ENCODE measurements at regions not wholly inside any gene's neighbourhood (a gene's known extent, or its start where the extent isn't known, plus 50 kb on each side); places are given as distances from the start of the nearest gene placed in this dataset.
"Not testable (repeated sequence)": the region's sequence is repeated elsewhere in the genome, so short reads cannot be mapped to it uniquely, and the experiment has no call there.

DNA sequence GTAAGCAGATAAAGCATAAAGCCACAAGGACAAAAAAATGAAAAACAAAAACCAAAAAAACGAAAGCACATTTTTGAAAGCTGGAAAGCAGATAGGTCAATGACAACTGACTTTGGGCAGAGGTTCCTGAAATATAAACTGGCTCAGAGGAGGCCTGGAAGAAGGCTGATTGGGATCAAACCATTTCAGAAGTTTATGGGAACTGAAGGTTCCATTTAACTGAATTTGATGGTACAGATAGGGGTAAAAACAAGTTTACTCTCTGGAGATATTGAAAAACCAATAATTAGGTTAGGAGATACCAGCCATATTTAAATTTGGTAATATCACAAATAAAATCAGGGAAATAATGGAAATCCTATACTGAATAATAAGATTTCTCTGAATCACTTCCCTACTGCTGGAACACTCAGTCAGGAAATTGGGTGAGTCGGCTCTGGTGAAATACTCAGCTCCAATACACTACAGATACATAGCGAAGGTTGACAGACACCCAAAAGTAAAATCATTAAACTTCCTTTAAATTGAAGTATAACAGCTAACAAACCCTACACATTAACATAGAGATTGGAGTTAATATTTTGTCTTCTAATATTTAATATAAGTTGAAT lies 1584.3 kb downstream of the STIM2 start:
- no peak for DNase-seq

DNA sequence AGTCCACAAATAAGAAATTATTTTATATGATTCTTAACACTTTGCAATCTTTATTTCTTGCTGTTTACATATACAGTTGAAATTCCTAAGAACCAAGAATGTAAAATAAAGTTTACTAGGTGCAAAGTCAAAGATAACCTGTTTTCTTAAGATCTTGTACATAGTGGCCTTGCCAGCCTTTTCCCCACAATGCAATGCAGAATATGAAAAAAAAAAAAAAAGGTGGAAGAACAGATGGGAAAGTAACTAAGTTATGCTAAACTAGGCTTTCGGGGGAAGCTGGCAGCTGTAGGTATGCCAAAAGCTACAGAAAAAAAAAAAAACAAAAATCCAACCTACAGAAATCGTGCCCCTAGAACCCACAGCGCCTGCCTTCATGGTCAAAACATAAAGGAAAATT lies 1588.4 kb downstream of the STIM2 start:
- no peak for DNase-seq

DNA sequence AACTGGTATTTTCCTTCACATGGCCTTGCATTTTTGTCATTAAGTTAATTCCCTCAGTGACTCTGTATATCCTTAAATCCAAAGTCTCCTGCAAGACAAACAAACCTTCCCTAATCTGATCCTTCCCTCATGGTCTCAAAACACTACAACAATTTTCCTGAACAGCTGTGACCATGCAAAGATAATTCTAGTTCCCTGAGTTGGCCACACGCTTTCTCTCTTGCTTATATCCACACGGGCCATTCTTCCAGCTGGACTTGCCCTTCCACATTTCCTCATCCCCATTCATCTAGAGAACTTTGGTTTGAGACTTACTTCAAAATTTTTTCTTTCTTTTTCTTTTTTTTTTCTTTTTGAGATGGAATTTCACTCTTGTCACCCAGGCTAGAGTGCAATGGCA lies 1590.7 kb downstream of the STIM2 start:
- DNase-seq, result no peak

DNA sequence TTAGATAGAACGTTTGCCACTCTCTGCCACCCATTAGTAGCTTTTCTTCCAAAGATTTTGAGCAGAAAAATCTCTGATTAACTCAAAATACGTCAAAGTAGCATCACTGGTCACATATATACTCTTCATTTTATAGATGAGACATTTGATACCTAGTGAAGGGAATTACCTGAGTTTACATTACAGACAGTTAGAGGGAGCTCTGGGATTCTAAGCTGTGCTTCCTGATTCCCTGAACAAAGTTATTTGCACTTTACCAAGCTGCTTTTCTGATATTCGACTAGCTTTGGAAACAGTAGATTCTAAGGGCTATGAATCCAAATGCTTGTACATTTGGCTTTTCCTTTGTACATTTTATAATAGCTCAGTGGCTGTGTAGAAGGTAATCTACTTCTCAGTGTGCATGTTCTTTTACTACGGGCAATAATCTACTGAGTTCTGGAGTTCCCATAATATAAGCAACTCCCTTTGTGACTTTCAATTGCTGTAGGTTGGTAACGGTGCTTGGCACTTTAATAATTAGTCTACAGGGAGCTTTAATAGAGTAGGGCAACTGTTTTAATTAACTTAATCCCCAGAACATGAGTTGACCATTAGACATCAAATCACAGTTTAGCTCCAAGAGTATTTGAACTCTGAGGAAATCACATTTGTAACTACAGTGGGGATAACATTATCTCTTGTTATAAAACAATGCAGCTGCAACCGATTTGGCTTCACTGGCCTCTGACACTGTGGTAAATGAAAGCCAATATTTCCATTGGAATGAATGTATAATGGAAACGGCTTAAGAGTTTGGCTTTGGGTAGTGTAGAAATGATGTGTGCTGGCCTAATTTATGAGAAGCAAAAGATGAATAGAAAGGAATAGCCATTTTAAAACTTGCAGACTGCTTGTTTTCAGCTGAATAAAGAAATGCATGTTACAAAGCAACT lies 1602.4 kb downstream of the STIM2 start:
- DNase-seq, result no peak

DNA sequence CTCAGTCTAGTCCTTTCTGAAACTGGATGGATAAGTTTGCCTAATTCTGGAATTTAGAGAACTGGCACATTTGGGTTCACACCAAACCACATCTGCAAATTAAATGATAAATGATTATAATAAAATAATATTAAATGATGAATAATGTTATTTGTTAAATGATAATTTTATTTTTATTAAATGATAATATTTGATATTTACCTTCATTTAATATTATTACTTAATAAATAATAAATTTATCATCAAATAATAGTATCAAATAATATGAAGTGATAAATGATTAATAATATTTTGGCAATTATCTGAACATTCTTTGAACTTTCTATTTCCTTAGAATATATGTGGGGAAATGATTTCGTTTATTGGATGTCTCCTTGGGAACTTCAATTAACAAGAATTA lies 1604.2 kb downstream of the STIM2 start:
- DNase-seq, result no peak

DNA sequence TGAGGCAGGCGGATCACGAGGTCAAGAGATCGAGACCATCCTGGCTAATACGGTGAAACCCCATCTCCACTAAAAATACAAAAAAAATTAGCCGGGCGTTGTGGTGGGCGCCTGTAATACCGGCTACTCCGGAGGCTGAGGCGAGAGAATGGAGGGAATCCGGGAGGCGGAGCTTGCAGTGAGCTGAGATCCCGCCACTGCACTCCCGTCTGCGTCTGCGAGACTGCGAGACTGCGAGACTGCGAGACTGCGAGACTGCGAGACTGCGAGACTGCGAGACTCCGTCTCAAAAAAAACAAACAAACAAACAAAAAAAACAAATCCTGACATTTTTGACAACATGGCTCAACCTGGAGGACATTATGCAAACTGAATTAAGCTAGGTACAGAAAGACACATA lies 1606.2 kb downstream of the STIM2 start:
- not testable (repeated sequence) for DNase-seq

DNA sequence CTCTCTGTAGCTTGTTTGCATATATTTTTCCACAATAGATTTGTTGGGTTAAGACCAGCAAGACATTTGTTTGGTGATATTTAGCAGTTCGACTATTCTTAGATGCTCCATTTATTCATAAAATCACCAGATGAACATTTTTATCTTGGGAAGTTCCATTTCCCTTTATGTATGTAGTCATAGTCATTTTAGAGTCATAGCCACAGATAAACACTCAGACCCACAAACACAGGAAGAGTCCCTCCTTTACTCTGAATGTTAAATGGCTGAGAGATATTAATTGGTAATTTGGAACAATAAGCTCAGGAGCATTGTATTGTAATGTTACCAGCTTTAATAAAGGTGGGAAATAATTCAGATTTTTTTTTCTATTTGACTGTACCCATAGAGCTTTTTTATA lies 1608.7 kb downstream of the STIM2 start:
- no peak for DNase-seq

DNA sequence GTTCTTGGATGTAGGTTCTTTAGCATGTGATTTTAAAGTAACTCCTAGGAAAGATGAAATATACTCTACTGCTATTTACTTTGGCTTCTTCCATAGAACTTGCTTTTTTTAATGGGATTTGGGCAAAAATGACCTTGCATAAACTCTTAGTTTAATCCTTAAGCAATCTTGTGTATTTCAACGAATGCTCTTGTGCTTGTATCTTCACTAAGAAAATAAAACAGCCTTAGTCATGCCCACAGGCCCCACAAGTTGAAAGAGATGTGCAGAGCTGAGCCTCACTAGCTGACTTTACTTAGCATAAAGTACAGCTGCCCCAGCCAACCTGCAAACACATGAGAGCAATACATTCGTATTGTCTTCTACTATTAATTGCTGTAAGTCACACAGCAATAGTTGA lies 1609.2 kb downstream of the STIM2 start:
- DNase-seq, result no peak

DNA sequence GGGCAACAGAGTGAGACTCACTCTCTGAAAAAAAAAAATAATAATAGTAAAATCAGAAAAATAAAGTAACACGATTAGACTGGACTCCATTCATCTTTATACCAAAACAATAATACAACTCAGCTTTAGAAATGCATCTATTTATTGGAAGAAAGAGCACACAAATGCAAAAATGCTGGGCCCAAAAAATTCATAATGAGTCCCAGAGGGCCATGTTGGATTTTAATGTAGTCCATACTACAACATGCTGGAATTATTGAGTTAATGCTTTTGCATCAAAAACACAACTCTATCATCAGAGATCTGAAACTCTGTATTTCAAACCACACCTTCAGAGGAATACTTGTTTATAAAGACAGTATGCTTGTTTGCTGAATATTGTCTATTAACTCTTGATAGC lies 1614.7 kb downstream of the STIM2 start:
- no peak for DNase-seq

DNA sequence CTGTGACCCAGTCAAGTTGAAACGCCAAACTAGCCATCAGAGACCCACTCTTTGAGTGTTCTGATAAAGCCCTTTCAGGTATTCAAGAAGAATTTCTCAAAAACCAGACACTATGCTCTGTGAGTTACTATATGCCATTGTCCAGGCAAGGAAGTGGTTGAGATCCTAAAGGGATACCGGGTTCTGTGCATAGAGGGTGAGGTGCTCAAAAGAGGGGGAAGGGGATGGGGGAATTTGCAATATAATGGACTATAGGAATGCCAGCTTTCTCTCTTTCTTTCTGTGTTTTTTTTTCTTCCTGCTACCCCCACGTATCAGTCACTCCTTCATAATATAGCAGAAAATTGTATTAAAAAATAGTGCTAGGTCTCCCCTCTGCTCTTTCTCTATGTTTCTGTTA lies 1619.0 kb downstream of the STIM2 start:
- no peak for DNase-seq

DNA sequence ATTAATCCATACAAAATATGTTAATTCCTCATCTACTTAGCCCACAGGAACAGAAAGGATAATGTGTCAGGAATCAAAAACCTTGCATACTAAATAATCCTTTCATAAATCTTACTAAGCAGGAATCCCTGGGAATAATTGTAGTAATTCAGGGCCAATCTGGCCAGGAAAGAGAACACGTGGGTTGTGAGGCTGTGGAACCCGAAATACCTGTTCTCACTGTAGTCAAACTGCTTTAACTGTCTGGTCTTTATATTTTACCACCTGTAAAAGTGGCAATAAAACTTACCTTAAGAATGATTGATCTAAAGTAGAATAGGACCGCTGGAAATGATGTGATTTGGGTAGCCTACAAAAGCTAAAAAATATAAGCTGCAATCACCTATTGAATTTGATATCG lies 1620.9 kb downstream of the STIM2 start:
- no peak for DNase-seq

DNA sequence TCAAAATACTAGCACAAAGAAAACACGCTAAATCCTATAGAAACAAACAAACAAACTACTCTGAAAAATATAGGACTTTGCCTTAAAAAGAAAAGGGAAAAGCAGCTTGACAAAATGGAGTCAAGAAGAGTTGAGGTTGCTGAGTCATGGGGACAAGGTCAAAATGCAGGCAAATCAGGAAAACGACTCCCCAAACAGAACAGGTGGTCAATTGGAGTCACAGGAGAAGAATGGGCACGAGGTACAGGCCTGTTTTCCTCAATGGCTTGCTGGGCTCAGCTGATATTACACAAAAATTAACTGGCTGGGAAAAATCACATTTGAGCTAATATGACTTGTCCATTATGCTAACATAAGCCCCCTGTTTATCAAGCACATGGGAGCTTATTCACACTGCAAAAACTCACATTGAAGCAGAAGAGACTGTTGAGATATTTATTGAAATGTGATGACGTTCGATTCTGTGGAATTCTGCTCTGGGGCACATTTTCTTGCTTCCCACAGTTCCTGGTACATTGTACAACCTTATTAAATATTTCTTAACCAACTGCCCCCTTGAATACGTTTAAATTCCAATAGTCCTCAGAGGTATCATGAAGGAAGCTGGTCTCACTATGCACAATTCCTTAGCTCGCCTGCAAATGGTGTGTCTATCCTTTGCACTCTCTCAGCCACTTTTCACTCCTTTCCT lies 1622.1 kb downstream of the STIM2 start:
- no peak for DNase-seq

DNA sequence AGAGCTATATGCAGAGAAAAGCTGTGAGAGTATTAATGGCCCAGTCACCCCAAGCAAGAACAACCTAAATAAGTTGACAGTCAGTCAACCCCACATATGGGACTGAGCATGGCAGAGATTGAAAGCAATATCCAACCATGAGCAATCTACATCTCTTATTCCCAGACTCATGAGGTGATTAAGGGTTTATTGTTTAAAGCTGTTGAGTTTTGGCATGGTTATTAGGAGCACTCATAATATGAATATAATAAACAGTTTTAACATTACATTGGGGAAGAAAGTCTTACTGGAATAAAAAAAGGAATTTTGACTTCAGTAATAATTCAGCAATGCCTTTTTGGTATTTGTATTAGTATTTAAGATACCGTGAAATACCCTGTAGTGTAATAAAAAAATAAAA lies 1627.4 kb downstream of the STIM2 start:
- no peak for DNase-seq

DNA sequence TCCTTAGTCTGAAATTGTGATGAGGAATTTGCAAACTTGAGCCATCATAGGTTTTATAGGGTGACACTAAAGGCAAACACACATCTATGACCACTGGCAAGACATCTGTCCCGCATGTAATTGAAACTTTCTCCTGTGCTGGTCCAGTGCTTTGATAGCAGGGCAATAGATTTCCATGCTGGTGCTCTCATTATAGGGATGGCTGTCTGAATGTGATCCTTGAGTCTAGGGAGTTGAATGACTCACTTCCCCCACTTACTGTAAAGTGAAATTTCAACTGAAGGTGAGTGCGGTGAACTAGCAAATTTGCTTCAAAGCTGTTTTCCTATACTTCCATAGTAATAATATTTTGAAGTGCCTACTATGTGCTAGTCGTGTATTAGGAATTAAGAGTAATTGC lies 1630.0 kb downstream of the STIM2 start:
- DNase-seq, result no peak

DNA sequence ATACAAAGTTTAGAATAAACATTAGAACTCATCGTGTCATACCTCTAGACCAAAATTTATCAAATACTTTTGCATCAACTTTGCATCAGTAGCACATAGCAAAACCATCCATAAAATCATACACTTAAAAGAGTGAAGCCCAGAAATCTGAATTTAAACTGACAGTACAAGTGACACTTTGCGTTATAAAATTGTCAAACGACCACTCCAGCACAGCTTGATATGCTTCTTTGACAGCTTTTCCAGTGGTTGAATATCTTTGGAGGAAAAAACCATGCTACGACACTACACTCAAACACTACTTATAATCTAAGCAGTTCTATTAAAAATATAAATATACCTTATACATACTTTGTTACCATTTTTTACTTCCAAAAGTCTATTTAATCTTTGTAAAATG lies 1644.4 kb downstream of the STIM2 start:
- no peak for DNase-seq

DNA sequence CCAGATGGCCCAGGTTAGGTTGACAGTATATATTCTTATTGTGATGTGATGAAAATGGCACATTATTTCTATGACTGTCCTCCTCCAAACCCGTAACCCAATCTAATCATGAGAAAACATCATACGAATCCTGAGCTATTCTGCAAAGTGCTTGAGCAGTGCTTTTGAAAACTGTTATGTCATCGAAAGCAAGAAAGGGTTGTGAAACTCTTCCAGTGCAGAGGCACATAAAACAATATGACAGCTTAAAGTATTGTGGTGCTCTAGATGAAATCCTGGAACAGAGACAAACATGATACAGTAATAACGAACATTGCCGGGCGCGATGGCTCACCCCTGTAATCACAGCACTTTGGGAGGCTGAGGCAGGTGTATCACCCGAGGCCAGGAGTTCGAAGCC lies 1648.0 kb downstream of the STIM2 start:
- no peak for DNase-seq

DNA sequence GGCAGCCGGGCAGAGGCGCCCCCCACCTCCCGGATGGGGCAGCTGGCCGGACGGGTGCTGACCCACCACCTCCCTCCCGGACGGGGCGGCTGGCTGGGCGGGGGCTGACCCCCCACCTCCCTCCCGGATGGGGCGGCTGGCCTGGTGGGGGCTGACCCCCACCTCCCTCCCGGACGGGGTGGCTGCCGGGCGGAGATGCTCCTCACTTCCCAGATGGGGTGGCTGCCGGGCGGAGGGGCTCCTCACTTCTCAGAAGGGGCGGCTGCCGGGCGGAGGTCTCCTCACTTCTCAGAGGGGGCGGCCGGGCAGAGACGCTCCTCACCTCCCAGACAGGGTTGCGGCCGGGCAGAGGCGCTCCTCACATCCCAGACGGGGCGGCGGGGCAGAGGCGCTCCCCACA lies 1654.1 kb downstream of the STIM2 start:
- DNase-seq, result not testable (repeated sequence)

DNA sequence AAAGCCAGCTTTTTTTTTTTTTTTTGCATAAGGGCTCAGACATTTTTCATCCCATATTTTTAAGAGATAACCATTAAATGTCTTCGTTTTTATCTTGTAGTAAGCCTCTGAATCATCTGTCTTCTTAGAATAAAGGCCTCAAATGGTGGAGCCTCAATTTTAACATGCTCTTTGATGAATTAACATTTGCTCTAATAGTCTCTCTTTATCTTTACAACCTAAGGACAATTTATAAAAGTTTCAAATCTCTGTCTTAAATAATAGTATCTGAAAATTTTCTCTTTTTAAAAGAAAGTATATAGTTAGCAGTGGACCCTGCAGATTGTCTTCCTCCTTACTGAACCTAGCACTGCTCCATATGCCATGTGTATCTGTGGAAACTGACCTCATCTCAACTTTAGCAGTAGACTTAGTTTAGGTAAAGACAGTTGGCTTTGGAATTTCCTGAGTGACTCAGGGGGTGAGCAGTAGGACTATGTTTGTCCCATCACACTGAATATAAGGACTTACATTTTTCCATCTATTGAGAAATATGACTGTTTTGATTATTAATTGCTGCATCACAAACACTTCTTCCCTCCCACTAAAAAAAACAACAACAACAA lies 1658.0 kb downstream of the STIM2 start:
- no peak for DNase-seq

DNA sequence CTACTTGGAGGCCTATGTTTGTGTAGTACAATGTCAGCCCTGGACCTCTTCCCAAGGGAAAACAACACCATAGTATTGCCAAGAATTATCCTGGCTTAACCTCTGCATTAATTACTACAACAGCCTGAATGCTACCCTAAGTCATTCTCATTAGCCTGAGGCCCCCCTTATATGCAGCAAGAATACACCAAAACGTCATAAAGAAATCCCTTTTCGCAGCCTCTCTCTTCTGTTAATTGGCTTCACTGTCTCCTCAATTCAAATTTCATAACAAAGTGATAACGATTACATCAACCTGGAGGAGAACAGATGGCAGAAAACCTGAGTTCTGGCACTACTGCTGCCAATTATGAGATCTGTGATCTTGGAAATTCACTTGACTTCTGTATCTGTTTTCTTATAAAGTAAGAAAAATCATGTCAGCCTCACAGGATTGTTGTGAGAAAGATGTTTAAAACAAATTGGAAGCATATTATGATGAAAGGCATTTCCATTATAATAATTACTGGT lies 1663.1 kb downstream of the STIM2 start:
- no peak for DNase-seq

DNA sequence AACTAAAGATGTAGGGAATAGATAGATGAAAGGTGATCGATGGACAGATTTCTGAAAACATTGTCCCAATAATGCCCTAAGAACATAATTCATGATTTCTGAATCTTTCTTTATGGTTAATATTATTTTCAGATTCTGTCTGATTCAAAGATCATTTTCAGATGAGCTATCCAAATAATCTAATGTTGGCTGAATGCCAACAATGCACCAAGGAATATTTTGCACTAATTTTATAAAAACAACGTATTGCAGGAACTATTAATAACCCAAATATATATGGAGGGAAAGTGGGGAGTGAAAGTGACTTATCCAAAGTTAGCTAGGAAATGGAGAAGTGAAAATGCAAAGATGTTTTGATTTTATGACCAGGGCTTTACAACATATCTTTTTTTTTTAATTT lies 1675.5 kb downstream of the STIM2 start:
- no peak for DNase-seq

DNA sequence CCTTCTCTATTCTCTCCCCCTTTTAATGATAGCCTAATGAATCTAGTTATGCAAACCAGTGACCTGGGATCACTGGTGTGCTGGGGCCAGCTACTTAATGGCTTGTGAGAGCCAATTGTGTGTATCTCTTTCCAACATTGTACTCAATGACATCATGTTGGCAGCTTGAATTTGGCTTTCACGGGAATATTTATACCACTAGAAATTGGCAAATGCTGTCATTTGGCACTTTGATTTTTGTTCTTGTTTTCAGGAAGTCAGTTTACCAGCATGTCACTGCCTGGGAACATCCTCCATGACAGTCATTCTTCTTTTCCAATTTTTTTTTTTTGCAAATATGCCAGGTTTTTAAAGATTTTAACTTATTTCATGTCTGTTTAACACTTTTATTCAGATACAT lies 1685.3 kb downstream of the STIM2 start:
- DNase-seq, result no peak

DNA sequence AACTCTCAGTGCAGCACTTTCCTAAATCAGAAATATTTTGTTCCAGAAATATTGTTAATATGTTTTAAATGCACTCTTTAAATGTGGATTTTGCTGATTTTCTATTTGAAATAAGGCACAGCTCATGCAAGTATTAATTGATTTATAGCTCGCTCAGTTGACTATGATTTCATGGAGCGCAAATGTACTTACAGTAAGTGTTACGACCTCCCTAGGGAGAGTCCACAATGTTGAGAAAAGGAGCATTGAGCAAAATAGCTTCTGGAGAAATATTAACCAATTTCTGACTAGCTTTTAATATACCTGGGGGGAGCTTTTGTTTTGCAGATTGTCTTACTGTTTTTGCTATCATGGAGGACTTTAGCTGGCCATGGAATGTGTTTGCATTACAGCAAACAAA lies 1687.5 kb downstream of the STIM2 start:
- no peak for DNase-seq

DNA sequence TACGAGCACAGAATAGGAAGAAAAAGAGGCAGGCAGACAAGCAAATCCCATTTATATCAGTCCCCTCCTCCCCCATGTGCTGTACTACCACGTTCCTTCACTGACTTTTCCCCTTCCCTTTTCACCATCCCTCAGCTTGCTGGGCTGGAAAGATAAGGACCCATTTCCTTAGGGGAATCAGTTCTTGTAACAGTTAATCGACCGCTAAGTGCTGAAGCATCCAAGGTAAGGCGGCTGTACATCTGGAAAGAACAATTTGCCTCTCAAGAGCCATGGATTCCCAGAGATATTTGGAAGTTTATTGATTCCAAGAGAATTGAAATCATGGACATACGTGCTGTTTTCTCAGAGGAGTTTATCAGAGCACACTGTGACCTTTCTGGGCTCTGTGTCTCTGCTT lies 1688.0 kb downstream of the STIM2 start:
- no peak for DNase-seq
